HPDE6-E6E7 (cell line): ENCODE measurements at regions not wholly inside any gene's neighbourhood (a gene's known extent, or its start where the extent isn't known, plus 50 kb on each side); places are given as distances from the start of the nearest gene placed in this dataset.

Experiments
- DNase-seq: peaks from one replicate; pipeline ENCODE4 v3.0.0; 2011; ENCODE audit warnings: missing footprints; ENCODE audit errors: extremely low spot score

- no peak for DNase-seq
These were observed 295.3 kb upstream of the KLF6 start for GRCh38 chr10:4080225-4080805.

- DNase-seq = no peak
These were observed 294.8 kb upstream of the KLF6 start for GRCh38 chr10:4079803-4080202.

- no peak for DNase-seq
These were observed 292.8 kb upstream of the KLF6 start for GRCh38 chr10:4077804-4078203.

- no peak for DNase-seq
These were observed 292.0 kb upstream of the KLF6 start for GRCh38 chr10:4076983-4077382.

GRCh38 chr10:4075443-4075842 lies 290.4 kb upstream of the KLF6 start:
- DNase-seq = no peak

- DNase-seq = no peak
These were observed 289.8 kb upstream of the KLF6 start for GRCh38 chr10:4074545-4075407.

- DNase-seq = no peak
These were observed 288.9 kb upstream of the KLF6 start for GRCh38 chr10:4073912-4074311.

- DNase-seq = no peak
These were observed 286.1 kb upstream of the KLF6 start for GRCh38 chr10:4070921-4071660.

- DNase-seq = no peak
These were observed 285.2 kb upstream of the KLF6 start for GRCh38 chr10:4070184-4070583.

GRCh38 chr10:4069491-4069890 lies 284.5 kb upstream of the KLF6 start:
- no peak for DNase-seq

- no peak for DNase-seq
These were observed 283.6 kb upstream of the KLF6 start for GRCh38 chr10:4068629-4069028.

- DNase-seq = no peak
These were observed 283.0 kb upstream of the KLF6 start for GRCh38 chr10:4067931-4068561.

- DNase-seq = no peak
These were observed 282.5 kb upstream of the KLF6 start for GRCh38 chr10:4067531-4067930.

- no peak for DNase-seq
These were observed 281.8 kb upstream of the KLF6 start for GRCh38 chr10:4066581-4067390.

GRCh38 chr10:4064489-4064888 lies 279.5 kb upstream of the KLF6 start:
- DNase-seq = no peak

- DNase-seq = no peak
These were observed 278.7 kb upstream of the KLF6 start for GRCh38 chr10:4063717-4064116.

- no peak for DNase-seq
These were observed 277.7 kb upstream of the KLF6 start for GRCh38 chr10:4062751-4063150.

GRCh38 chr10:4062072-4062471 lies 277.1 kb upstream of the KLF6 start:
- no peak for DNase-seq

- DNase-seq = no peak
These were observed 276.5 kb upstream of the KLF6 start for GRCh38 chr10:4061441-4061951.

- no peak for DNase-seq
These were observed 274.6 kb upstream of the KLF6 start for GRCh38 chr10:4059471-4060138.
